Natural killer cell treated with Interleukin-12 subunit alpha and Interleukin-12 subunit beta and Interleukin-15 and Interleukin-18, amount 100 ng/mL, for 72 hours (primary cell): ENCODE measurements at regions not wholly inside any gene's neighbourhood (a gene's known extent, or its start where the extent isn't known, plus 50 kb on each side); places are given as distances from the start of the nearest gene placed in this dataset.

Source experiments
- ATAC-seq, 2 donors: fragments of 150-1000 bp; cut with Tn5 transposase in 1 of 2; sonication (Bioruptor Pico), chemical (Tn5 transposase) in 1 of 2; 2 replicates each; pipeline ENCODE4 v1.10.0; 2021
- DNase-seq: peaks from one replicate; pipeline ENCODE4 v3.0.0; 2022; ENCODE audit warnings: low spot score
- H3K27ac Mint-ChIP-seq, 2 donors: 1 replicate in 1 of 2; 2 replicates in 1 of 2; pipeline ENCODE4 v1.8.0; 2022; ENCODE audit warnings: mixed read lengths in 2 of 2, mild to moderate bottlenecking in 1 of 2, moderate library complexity in 1 of 2
- H3K27me3 Mint-ChIP-seq, 2 donors: 1 replicate in 1 of 2; 2 replicates in 1 of 2; pipeline ENCODE4 v1.8.0; 2022; ENCODE audit warnings: mixed read lengths in 2 of 2
- H3K36me3 Mint-ChIP-seq: one replicate; pipeline ENCODE4 v1.8.0; 2022; ENCODE audit warnings: mixed read lengths
- H3K4me1 Mint-ChIP-seq, 2 donors: 1 replicate in 1 of 2; 2 replicates in 1 of 2; pipeline ENCODE4 v1.8.0; 2022; ENCODE audit warnings: low read depth in 2 of 2, mixed read lengths in 2 of 2, mild to moderate bottlenecking in 1 of 2
- H3K4me3 Mint-ChIP-seq: one replicate; pipeline ENCODE4 v1.8.0; 2022; ENCODE audit warnings: mixed read lengths
- H3K9me3 Mint-ChIP-seq: 2 replicates; pipeline ENCODE4 v1.8.0; 2022; ENCODE audit warnings: mixed read lengths

DNA sequence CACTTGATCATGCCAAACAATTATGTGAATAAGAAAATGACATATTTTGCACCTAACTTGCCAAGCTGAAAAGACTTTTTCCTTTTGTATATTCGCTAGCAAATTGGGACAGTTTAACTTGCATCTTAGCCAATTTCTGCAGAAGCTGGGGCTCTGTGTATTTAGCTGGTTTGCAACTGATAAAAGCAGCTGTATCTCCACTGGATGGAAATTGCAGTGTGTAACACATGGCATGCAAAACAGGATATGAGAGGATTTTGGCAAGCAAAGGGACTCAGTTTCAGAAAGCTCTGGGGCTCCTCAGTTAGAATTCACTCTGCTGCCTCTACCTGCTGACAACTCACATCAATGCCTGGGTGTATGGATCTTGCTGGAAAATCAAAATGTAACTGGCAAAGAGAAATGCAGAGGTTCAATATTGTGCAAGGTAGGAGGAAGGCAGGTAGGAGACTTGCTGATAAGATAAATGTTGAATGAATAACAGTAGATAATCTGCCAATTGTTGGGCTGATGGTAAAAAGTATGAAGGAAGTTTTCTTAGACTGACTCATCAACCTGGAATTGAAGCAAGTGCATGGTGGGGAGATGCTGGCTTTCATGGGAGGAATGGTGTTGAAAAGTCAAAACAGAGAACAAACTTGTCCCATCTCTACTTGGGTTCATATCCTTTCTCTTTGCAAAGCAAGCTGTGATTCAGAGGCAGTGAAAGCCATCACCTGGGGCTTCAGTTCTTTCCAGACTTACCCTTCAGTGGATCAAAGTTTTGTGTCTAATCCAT is 546.9 kb upstream of the AMELY start:
- ATAC-seq (no peak), DNase-seq (no peak)
- H3K27ac Mint-ChIP-seq: no peak overlapping the region
- H3K27me3 Mint-ChIP-seq: peaks cover 0 to 27% of the 10 kb centered on the region in 2 donors
- H3K4me1 Mint-ChIP-seq: no peaks in the 10 kb centered on the region
- no peaks in the 10 kb centered on the region for H3K36me3 Mint-ChIP-seq
- no peak overlapping the region for H3K4me3 Mint-ChIP-seq
- H3K9me3 Mint-ChIP-seq: peaks cover 4% of the 10 kb centered on the region

GRCh38 chrY:7457286-7458015 is 545.9 kb upstream of the AMELY start:
- DNase-seq (no peak), ATAC-seq (no peak)
- H3K9me3 Mint-ChIP-seq: peaks cover 4% of the 10 kb centered on the region
- H3K36me3 Mint-ChIP-seq: no peaks in the 10 kb centered on the region
- peaks cover 0 to 35% of the 10 kb centered on the region in 2 donors for H3K27me3 Mint-ChIP-seq
- no peak overlapping the region for H3K4me3 Mint-ChIP-seq
- H3K27ac Mint-ChIP-seq: no peak overlapping the region
- H3K4me1 Mint-ChIP-seq: no peaks in the 10 kb centered on the region

DNA sequence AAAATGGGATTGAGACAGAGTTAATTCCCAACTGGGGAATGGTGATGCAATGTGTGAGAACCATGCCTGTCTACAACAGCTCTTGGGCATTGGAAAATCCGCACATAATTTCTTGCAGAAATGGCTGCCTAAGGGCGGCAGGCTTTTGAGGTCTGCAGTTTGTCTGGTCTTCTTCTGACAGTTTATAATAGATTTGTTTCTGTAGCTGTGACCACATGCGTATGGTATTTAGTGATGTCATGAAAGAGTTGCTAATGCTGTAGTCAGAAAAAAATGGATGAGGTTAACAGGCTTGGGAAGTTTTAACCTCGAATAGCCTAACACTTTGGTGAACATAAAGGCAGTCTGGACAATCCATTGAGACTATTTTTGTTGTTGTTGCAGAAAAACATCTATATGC is 544.1 kb upstream of the AMELY start:
- H3K4me1 Mint-ChIP-seq: no peaks in the 10 kb centered on the region
- H3K27ac Mint-ChIP-seq: no peak overlapping the region
- H3K4me3 Mint-ChIP-seq: no peak overlapping the region
- H3K36me3 Mint-ChIP-seq: no peaks in the 10 kb centered on the region
- peaks cover 0 to 28% of the 10 kb centered on the region in 2 donors for H3K27me3 Mint-ChIP-seq
- H3K9me3 Mint-ChIP-seq: peaks cover 4% of the 10 kb centered on the region
- ATAC-seq (no peak), DNase-seq (no peak)

GRCh38 chrY:7453336-7453735 is 541.8 kb upstream of the AMELY start:
- Mint-ChIP-seq H3K36me3 (no peaks in the 10 kb centered on the region), H3K27ac (no peak overlapping the region), H3K4me1 (no peaks in the 10 kb centered on the region), H3K4me3 (no peak overlapping the region), H3K9me3 (no peaks in the 10 kb centered on the region), H3K27me3 (peaks cover 0 to 18% of the 10 kb centered on the region in 2 donors)
- ATAC-seq (no peak), DNase-seq (no peak)

GRCh38 chrY:7452246-7452645 is 540.7 kb upstream of the AMELY start:
- Mint-ChIP-seq H3K4me1 (no peaks in the 10 kb centered on the region), H3K9me3 (no peaks in the 10 kb centered on the region), H3K27ac (no peak overlapping the region), H3K36me3 (no peaks in the 10 kb centered on the region), H3K4me3 (no peak overlapping the region), H3K27me3 (peaks cover 0 to 18% of the 10 kb centered on the region in 2 donors)
- no peak for ATAC-seq
- DNase-seq: no peak

GRCh38 chrY:7449860-7450259 is 538.3 kb upstream of the AMELY start:
- H3K4me3 Mint-ChIP-seq: no peak overlapping the region
- DNase-seq: no peak
- H3K27ac Mint-ChIP-seq: no peak overlapping the region
- no peaks in the 10 kb centered on the region for H3K9me3 Mint-ChIP-seq
- no peaks in the 10 kb centered on the region for H3K36me3 Mint-ChIP-seq
- H3K4me1 Mint-ChIP-seq: no peaks in the 10 kb centered on the region
- ATAC-seq: no peak
- H3K27me3 Mint-ChIP-seq: peaks cover 0 to 18% of the 10 kb centered on the region in 2 donors

DNA sequence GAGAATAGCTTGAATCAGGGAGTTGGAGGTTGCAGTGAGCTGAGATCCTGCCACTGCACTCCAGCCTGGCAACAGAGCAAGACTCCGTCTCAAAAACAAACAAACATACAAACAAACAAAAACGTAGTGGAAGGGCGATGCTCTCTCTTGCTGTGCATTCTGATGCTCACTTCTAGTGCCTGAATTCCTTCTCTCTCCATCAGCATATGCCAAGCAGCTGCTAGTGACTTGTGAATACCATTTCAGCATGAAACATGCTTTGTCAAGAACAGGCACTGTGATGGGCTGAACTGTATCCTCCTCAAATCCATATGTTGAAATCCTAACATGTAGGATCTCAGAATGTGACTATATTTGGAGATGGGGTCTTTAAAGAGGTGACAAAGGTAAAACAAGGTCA is 537.1 kb upstream of the AMELY start:
- no peak overlapping the region for H3K4me3 Mint-ChIP-seq
- no peaks in the 10 kb centered on the region for H3K36me3 Mint-ChIP-seq
- ATAC-seq (no peak), DNase-seq (no peak)
- peaks cover 0 to 10% of the 10 kb centered on the region in 2 donors for H3K27me3 Mint-ChIP-seq
- no peaks in the 10 kb centered on the region for H3K9me3 Mint-ChIP-seq
- no peak overlapping the region for H3K27ac Mint-ChIP-seq
- H3K4me1 Mint-ChIP-seq: no peaks in the 10 kb centered on the region

DNA sequence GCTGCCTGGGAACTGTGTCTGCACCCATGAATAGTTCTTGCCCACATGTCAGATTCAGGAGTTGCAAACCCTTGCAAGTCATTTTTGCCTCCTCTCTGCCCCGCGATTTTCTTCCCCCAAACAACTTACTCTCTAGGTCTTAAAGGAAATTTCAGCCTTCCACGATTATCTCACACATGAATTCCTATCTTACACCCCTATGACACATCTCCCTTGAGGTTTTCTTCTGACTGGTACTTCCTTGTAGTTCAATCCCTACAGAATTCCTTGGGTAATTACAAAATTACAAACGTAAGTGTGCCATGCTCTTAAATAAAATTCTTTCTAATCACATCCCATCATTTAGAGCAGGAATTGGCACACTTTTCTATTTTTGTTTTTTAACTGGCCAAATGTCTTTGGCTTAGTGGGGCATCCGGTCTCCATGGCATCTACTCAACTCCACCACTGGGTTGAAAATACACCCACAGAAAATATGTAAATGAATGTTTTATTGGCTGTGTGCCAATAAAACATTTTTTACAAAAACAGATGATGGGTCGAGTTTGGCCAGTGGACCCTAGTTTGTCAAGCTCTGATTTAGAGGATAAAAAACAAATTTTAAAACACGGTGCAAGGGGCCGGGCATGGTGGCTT is 536.4 kb upstream of the AMELY start:
- peaks cover 0 to 8% of the 10 kb centered on the region in 2 donors for H3K27me3 Mint-ChIP-seq
- H3K9me3 Mint-ChIP-seq: no peaks in the 10 kb centered on the region
- no peak overlapping the region for H3K27ac Mint-ChIP-seq
- no peak overlapping the region for H3K4me3 Mint-ChIP-seq
- DNase-seq: no peak
- no peaks in the 10 kb centered on the region for H3K36me3 Mint-ChIP-seq
- no peak for ATAC-seq
- no peaks in the 10 kb centered on the region for H3K4me1 Mint-ChIP-seq

- Mint-ChIP-seq H3K27ac (no peak overlapping the region), H3K27me3 (no peaks in the 10 kb centered on the region), H3K36me3 (no peaks in the 10 kb centered on the region), H3K4me1 (no peaks in the 10 kb centered on the region), H3K4me3 (no peak overlapping the region), H3K9me3 (no peaks in the 10 kb centered on the region)
- DNase-seq (no peak), ATAC-seq (no peak)
Observed at GRCh38 chrY:7444141-7444540, 532.6 kb upstream of the AMELY start.

DNA sequence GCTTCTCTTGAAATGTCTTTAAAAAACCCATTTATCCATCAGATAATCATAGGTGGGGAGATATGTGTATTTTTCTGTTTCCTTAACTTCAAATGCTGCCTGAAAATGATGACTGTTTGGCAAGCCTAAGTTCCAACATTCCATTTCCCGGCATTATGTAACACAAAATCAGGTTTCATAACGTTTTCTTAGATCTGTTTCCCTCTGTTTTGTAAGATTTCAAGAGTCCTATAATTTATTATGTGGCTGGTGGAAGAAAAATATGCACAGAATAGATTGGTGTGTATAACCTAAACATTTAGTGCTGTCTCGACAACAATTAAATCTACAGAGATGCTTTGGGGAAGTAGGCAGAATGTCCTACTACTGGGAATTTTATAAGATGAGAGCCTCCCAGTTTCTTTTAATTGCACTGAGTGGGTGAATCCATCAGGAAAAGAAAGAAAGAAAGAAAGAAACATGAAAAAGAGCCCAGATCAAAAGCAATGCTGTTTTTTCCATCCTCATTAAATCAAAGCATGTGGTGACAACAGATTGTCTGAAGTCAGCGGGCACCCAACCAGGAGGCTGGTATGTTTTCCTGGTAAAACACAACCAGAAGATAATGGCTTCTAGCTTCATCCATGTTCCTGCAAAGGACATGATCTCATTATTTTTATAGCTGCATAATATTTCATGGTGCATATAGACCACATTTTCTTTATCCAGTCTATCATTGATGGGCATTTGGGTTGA is 529.4 kb upstream of the AMELY start:
- no peaks in the 10 kb centered on the region for H3K4me1 Mint-ChIP-seq
- H3K27me3 Mint-ChIP-seq: no peaks in the 10 kb centered on the region
- H3K4me3 Mint-ChIP-seq: no peak overlapping the region
- no peaks in the 10 kb centered on the region for H3K36me3 Mint-ChIP-seq
- DNase-seq: no peak
- no peaks in the 10 kb centered on the region for H3K9me3 Mint-ChIP-seq
- H3K27ac Mint-ChIP-seq: no peak overlapping the region
- ATAC-seq: no peak

- H3K27ac Mint-ChIP-seq: no peak overlapping the region
- DNase-seq (no peak), ATAC-seq (no peak)
- H3K27me3 Mint-ChIP-seq: no peaks in the 10 kb centered on the region
- H3K36me3 Mint-ChIP-seq: no peaks in the 10 kb centered on the region
- H3K4me1 Mint-ChIP-seq: no peaks in the 10 kb centered on the region
- no peak overlapping the region for H3K4me3 Mint-ChIP-seq
- H3K9me3 Mint-ChIP-seq: no peaks in the 10 kb centered on the region
Observed at GRCh38 chrY:7437086-7437485, 525.5 kb upstream of the AMELY start.

DNA sequence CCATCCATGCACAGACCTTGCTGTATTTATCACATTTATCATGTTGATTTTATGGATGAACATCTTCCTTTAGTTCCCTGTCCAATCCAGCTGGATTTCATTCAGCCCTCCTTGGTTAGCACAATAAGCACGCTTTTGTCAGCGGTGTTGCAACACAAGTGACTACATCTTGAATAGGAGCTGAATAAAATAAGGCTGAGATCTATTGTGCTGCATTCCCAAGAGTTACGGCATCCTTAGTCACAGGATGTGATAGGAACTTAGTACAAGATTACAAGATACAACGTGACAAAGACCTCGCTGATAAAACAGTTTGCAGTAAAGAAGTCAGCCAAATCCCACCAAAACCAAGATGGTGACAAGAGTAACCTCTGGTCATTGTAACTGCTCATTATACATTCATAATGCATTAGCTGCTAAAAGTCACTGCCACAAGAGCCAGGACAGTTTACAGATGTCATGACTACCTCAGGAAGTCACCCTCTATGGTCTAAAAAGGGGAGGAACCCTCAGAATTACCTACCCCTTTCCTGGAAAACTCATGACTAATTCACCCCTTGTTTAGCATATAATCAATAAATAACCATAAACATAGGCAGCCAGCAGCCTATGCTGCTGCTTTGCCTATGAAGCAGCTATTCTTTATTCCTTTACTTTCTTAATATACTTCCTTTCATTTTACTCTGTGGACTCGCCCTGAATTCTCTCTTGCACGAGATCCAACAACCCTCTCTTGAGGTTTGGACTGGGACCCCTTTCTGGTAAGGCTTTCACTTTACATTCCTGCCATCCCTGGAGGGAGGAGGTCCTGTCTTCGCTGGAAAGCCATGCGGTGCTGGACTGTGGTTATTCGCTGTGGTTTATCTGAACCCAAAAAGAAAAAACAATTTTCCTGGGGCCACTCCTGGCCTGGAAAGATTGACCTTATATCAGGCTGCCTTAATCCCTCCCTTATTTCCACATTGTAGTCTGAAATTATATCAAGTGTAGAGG is 522.6 kb upstream of the AMELY start:
- no peak overlapping the region for H3K4me3 Mint-ChIP-seq
- no peak overlapping the region for H3K27ac Mint-ChIP-seq
- ATAC-seq (no peak), DNase-seq (no peak)
- no peaks in the 10 kb centered on the region for H3K27me3 Mint-ChIP-seq
- H3K4me1 Mint-ChIP-seq: no peaks in the 10 kb centered on the region
- H3K36me3 Mint-ChIP-seq: peaks cover 11% of the 10 kb centered on the region
- H3K9me3 Mint-ChIP-seq: no peaks in the 10 kb centered on the region

DNA sequence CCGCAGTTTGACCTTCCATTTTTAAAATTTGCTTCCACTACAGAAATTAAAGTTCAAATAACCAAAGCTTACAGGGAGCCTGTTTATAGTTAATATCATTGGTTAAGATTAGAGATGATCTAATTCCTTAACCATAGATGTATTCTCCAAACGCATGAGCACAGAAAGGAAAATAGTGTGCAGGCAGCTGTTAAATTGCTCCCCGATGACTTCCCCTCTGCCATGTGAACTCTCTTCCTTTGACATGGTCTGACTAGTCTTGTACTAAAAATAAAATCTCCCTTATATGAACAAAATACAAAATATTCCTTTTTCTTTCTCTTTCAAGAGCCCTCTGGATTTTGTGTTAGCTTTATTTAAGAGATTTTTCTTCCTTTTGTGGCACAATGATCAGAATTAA is 507.6 kb upstream of the AMELY start:
- Mint-ChIP-seq H3K4me3 (no peak overlapping the region), H3K27me3 (no peaks in the 10 kb centered on the region), H3K4me1 (no peaks in the 10 kb centered on the region), H3K36me3 (no peaks in the 10 kb centered on the region), H3K27ac (no peak overlapping the region), H3K9me3 (no peaks in the 10 kb centered on the region)
- DNase-seq (no peak), ATAC-seq (no peak)
